HEK293T (cell line): ENCODE measurements at regions not wholly inside any gene's neighbourhood (a gene's known extent, or its start where the extent isn't known, plus 50 kb on each side); places are given as distances from the start of the nearest gene placed in this dataset.
"Not testable (repeated sequence)": the region's sequence is repeated elsewhere in the genome, so short reads cannot be mapped to it uniquely, and the experiment has no call there.

Source experiments
- CTCF ChIA-PET: fragments of 350-600 bp; formaldehyde crosslinking; extraction: SDS; loops from one replicate; lab custom pipeline; 2021; ENCODE audit warnings: antibody characterized with exemption, inconsistent platforms; lab: Yijun Ruan, JAX
- POLR2A ChIA-PET: fragments of 350-600 bp; formaldehyde crosslinking; extraction: SDS; loops from one replicate; lab custom pipeline; 2020; ENCODE audit warnings: antibody characterized with exemption, inconsistent platforms; lab: Yijun Ruan, JAX
- DNase-seq: peaks from one replicate; pipeline ENCODE4 v3.0.0; 2012; ENCODE audit warnings: mixed read lengths; ENCODE audit errors: extremely low spot score
- ARNT ChIP-seq: fragments of 450-650 bp; IDR thresholded peaks from 2 replicates; pipeline ENCODE4 v1.6.1; 2017; ENCODE audit warnings: mild to moderate bottlenecking
- BHLHE40 ChIP-seq: fragments of 450-650 bp; IDR thresholded peaks from 2 replicates; pipeline ENCODE4 v1.6.1; 2016; ENCODE audit warnings: mild to moderate bottlenecking, moderate library complexity, borderline replicate concordance
- CTBP1 ChIP-seq: fragments of 450-650 bp; IDR thresholded peaks from 2 replicates; pipeline ENCODE4 v1.6.1; 2016; ENCODE audit warnings: borderline replicate concordance
- ELF4 ChIP-seq: fragments of 450-650 bp; IDR thresholded peaks from 2 replicates; pipeline ENCODE4 v1.6.1; 2017; ENCODE audit warnings: antibody characterized with exemption
- FOXA1 ChIP-seq: fragments of 450-650 bp; IDR thresholded peaks from 2 replicates; pipeline ENCODE4 v1.6.1; 2016; ENCODE audit warnings: mild to moderate bottlenecking
- FOXK2 ChIP-seq: fragments of 450-650 bp; IDR thresholded peaks from 2 replicates; pipeline ENCODE4 v1.6.1; 2016; ENCODE audit warnings: mild to moderate bottlenecking
- FOXM1 ChIP-seq: fragments of 450-650 bp; IDR thresholded peaks from 2 replicates; pipeline ENCODE4 v1.6.1; 2017; ENCODE audit warnings: mild to moderate bottlenecking, borderline replicate concordance
- HDGF ChIP-seq: fragments of 450-650 bp; IDR thresholded peaks from 2 replicates; pipeline ENCODE4 v1.6.1; 2017; ENCODE audit warnings: antibody characterized with exemption, borderline replicate concordance
- L3MBTL2 ChIP-seq: fragments of 450-650 bp; conservative IDR thresholded peaks from 2 replicates; pipeline ENCODE4 v1.6.1; 2016; ENCODE audit warnings: mild to moderate bottlenecking
- LEF1 ChIP-seq: fragments of 450-650 bp; IDR thresholded peaks from 2 replicates; pipeline ENCODE4 v1.6.1; 2017; ENCODE audit warnings: mild to moderate bottlenecking, borderline replicate concordance
- NFRKB ChIP-seq: fragments of 450-650 bp; IDR thresholded peaks from 2 replicates; pipeline ENCODE4 v1.6.1; 2016; ENCODE audit warnings: mild to moderate bottlenecking, moderate library complexity
- PKNOX1 ChIP-seq: fragments of 450-650 bp; IDR thresholded peaks from 2 replicates; pipeline ENCODE4 v1.6.1; 2016
- SP1 ChIP-seq: fragments of 450-650 bp; IDR thresholded peaks from 2 replicates; pipeline ENCODE4 v1.6.1; 2017
- SUZ12 ChIP-seq: fragments of 450-650 bp; IDR thresholded peaks from 2 replicates; pipeline ENCODE4 v1.6.1; 2016; ENCODE audit warnings: mild to moderate bottlenecking
- TARDBP ChIP-seq: fragments of 450-650 bp; IDR thresholded peaks from 2 replicates; pipeline ENCODE4 v1.6.1; 2016
- ZNF384 ChIP-seq: fragments of 450-650 bp; IDR thresholded peaks from 2 replicates; pipeline ENCODE4 v1.6.1; 2016

DNA sequence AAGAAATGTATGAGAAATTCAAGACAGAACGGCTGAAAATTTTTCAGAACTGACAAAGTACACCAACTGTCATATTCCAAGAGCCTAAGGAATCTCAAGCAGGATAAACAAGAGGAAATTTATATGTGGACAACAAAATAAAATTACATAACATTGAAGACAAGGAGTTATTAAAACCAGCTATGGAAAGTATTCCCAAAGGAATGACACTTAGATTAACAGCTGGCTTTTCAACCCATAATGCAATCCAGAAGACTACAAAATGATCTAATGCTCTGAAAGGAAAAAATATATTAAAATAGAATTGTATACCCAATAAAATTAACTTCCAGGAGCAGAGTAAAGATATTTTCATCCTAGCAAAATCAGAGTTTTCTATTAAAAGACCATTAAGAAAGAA, 132.2 kb upstream of the BNIP2 start:
- TF ChIP-seq FOXK2 (no peak), ELF4 (no peak)
- CTCF ChIA-PET = no interaction called here
- no peak for DNase-seq
- POLR2A ChIA-PET = no interaction called here

DNA sequence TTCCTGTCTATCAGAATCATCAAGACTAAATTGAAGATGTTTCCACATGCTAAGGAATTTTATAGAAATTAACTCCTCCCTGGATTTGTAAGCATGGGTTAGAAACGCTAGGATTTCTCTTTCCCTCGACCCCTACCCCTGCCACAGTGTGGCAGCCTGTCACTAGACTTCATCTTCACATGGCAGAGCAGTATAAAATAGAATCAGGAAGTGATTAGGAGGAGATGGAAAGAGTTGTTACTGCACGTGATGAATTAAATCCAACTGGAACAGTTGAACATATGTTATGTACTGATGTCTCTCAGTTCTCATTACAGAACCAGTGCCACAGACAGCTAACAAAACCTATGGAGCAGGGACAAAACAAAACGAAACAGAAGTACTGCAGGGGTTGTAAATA, 130.0 kb upstream of the BNIP2 start:
- TF ChIP-seq FOXM1 = no peak
- TF ChIP-seq TARDBP = no peak
- no peak for TF ChIP-seq SUZ12
- no peak for TF ChIP-seq L3MBTL2
- TF ChIP-seq BHLHE40 = no peak
- TF ChIP-seq PKNOX1 = no peak
- TF ChIP-seq HDGF = no peak
- TF ChIP-seq ARNT = no peak
- no peak for TF ChIP-seq ELF4
- no peak for TF ChIP-seq FOXA1
- TF ChIP-seq FOXK2 = no peak
- TF ChIP-seq CTBP1 = no peak
- TF ChIP-seq NFRKB = no peak
- no peak for TF ChIP-seq SP1
- TF ChIP-seq LEF1 = no peak
- no peak for TF ChIP-seq ZNF384
- ChIA-PET CTCF (interaction anchor here (0.6 kb wide), 1 partner anchor 185 kb away, joined by 3 read pairs; the partner anchor contains the start of gene FOXB1), POLR2A (no interaction called here)
- DNase-seq = no peak

GRCh38 chr15:59818336-59818735, 129.2 kb upstream of the BNIP2 start:
- no peak for DNase-seq
- no peak for TF ChIP-seq FOXM1
- no peak for TF ChIP-seq SP1
- no peak for TF ChIP-seq ELF4
- no peak for TF ChIP-seq BHLHE40
- no peak for TF ChIP-seq HDGF
- POLR2A ChIA-PET = no interaction called here
- CTCF ChIA-PET = interaction anchor here (0.7 kb wide), 2 partner anchors 15 to 362 kb away, joined by 3 to 4 read pairs; no protein-coding TSS in a partner anchor

GRCh38 chr15:59817834-59818233, 128.7 kb upstream of the BNIP2 start:
- POLR2A ChIA-PET = no interaction called here
- no peak for TF ChIP-seq ZNF384
- TF ChIP-seq BHLHE40 = no peak
- no peak for TF ChIP-seq ARNT
- no peak for TF ChIP-seq SUZ12
- TF ChIP-seq LEF1 = no peak
- no peak for TF ChIP-seq HDGF
- TF ChIP-seq CTBP1 = no peak
- TF ChIP-seq PKNOX1 = no peak
- TF ChIP-seq ELF4 = no peak
- no peak for TF ChIP-seq NFRKB
- TF ChIP-seq SP1 = no peak
- TF ChIP-seq FOXM1 = no peak
- TF ChIP-seq FOXK2 = no peak
- no peak for TF ChIP-seq TARDBP
- TF ChIP-seq L3MBTL2 = no peak
- TF ChIP-seq FOXA1 = no peak
- CTCF ChIA-PET = interaction anchor here (0.7 kb wide), 2 partner anchors 14 to 362 kb away, joined by 3 to 4 read pairs; no protein-coding TSS in a partner anchor
- DNase-seq = no peak

- POLR2A ChIA-PET = no interaction called here
- no peak for TF ChIP-seq SP1
- CTCF ChIA-PET = interaction anchor here (1.0 kb wide), 1 partner anchor 510 kb away, joined by 3 read pairs; no protein-coding TSS in a partner anchor
- no peak for DNase-seq
Measured at GRCh38 chr15:59817053-59817452, 127.9 kb upstream of the BNIP2 start.

- ChIA-PET POLR2A (interaction anchor here (1.3 kb wide), 1 partner anchor 16 kb away, joined by 3 read pairs; no protein-coding TSS in a partner anchor), CTCF (no interaction called here)
- DNase-seq = no peak
- TF ChIP-seq FOXM1 (no peak), FOXK2 (no peak), CTBP1 (no peak), HDGF (no peak), SP1 (no peak), ARNT (no peak), L3MBTL2 (no peak)
Measured at GRCh38 chr15:59814409-59814808, 125.3 kb upstream of the BNIP2 start.

DNA sequence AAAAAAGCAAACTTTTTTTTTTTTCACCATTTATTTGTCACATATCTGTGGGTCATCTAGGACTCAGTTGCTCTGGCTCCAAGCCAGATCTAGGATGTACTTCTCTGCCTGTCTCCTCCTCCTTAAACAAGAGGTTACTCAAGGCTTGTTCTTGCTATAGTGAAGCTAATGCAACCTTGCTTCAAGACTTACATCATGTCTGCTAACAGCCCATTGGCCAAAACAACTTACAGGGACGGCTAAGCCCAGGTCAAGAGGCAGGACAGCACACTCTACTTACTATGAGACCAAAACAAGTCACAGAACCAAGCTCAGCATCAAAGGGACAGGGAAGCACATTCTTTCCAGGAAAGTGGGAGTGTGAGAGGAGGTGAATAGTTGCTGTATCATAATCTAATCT, 123.8 kb upstream of the BNIP2 start:
- POLR2A ChIA-PET = interaction anchor here (1.3 kb wide), 1 partner anchor 18 kb away, joined by 3 read pairs; no protein-coding TSS in a partner anchor
- no peak for TF ChIP-seq SUZ12
- CTCF ChIA-PET = interaction anchor here (0.5 kb wide), 1 partner anchor 40 kb away, joined by 3 read pairs; no protein-coding TSS in a partner anchor
- no peak for DNase-seq

DNA sequence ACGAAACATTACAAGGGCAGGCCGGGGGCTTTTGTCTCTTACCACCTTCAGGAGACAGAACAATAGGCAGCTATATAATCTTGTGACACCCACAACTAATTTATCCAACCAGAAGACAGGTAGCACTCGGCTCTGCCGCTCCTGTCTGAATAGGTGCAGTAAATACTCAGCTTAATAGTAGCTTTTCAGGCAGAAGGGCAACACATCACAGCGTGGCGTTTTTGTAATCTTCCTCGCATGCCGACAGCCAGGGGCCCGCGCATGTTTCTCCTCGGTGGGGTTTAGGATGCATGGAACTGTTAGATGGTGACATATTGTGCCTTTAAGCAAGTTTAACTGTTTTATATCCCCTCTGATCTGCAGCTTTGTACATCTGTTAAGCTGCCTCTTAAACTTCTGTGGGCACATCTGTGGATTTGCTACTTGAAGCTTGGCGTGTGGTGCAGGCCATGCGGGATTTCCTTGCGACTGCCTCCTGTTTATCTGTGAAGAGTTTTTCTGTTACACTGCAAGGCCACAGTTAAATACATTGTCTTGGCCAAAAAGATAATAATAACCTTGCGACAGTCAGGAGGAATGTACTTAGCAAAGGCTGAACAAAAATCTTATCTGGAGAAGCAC, 123.2 kb upstream of the BNIP2 start:
- ChIA-PET POLR2A (interaction anchor here (1.0 kb wide), 1 partner anchor 9 kb away, joined by 4 read pairs; no protein-coding TSS in a partner anchor), CTCF (interaction anchor here (0.5 to 0.6 kb wide), 2 partner anchors 39 to 602 kb away, joined by 3 read pairs; no protein-coding TSS in a partner anchor)
- no peak for TF ChIP-seq HDGF
- no peak for TF ChIP-seq FOXA1
- TF ChIP-seq CTBP1 = no peak
- no peak for TF ChIP-seq TARDBP
- no peak for TF ChIP-seq FOXM1
- TF ChIP-seq LEF1 = no peak
- no peak for TF ChIP-seq ARNT
- no peak for TF ChIP-seq SUZ12
- no peak for TF ChIP-seq ELF4
- no peak for TF ChIP-seq FOXK2
- TF ChIP-seq SP1 = no peak
- no peak for TF ChIP-seq BHLHE40
- no peak for TF ChIP-seq ZNF384
- no peak for TF ChIP-seq PKNOX1
- no peak for TF ChIP-seq L3MBTL2
- no peak for DNase-seq

GRCh38 chr15:59803293-59803966, 114.3 kb upstream of the BNIP2 start:
- not testable (repeated sequence) for DNase-seq
- POLR2A ChIA-PET = interaction anchor here (0.6 to 1.2 kb wide), 2 partner anchors 8 to 523 kb away, joined by 3 to 4 read pairs; no protein-coding TSS in a partner anchor
- CTCF ChIA-PET = interaction anchor here (0.9 to 1.6 kb wide), 2 partner anchors 15 to 112 kb away, joined by 3 read pairs; no protein-coding TSS in a partner anchor
